ENCODE measurements at regions not wholly inside any gene's neighbourhood (a gene's known extent, or its start where the extent isn't known, plus 50 kb on each side); places are given as distances from the start of the nearest gene placed in this dataset.

DNA sequence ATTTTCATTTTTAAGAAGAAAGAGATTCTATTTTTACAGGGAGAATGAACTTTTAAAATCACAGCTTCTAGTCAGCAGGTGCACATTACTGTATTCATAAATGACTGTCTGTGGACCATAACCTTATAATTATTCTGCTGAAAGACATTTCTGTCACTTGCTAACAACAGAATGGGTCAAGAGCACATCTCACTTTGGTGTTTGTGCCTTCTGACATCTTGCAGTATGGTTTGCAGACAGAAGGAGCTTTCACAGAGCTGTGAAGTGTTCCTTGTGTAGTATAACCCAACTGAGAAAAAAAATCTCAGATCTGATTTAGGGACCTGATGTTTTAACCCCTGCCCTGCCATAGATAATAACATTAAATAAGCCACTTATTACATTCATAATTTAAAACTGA lies 131.4 kb upstream of the CTSO start:
- no peak overlapping the region for H3K4me2 ChIP-seq
- Mint-ChIP-seq H3K9me3 (no peaks in the 10 kb centered on the region), H3K27ac (no peak overlapping the region), H3K4me1 (no peaks in the 10 kb centered on the region), H3K27me3 (ENCODE audit: insufficient read depth, low read depth) (no peaks in the 10 kb centered on the region), H3K4me3 (no peak overlapping the region), H3K36me3 (no peaks in the 10 kb centered on the region)
- TF ChIP-seq EZH2phosphoT487 (IDR thresholded peaks at IDR 0.05), result no peak
- TF ChIP-seq, protein P1, sequence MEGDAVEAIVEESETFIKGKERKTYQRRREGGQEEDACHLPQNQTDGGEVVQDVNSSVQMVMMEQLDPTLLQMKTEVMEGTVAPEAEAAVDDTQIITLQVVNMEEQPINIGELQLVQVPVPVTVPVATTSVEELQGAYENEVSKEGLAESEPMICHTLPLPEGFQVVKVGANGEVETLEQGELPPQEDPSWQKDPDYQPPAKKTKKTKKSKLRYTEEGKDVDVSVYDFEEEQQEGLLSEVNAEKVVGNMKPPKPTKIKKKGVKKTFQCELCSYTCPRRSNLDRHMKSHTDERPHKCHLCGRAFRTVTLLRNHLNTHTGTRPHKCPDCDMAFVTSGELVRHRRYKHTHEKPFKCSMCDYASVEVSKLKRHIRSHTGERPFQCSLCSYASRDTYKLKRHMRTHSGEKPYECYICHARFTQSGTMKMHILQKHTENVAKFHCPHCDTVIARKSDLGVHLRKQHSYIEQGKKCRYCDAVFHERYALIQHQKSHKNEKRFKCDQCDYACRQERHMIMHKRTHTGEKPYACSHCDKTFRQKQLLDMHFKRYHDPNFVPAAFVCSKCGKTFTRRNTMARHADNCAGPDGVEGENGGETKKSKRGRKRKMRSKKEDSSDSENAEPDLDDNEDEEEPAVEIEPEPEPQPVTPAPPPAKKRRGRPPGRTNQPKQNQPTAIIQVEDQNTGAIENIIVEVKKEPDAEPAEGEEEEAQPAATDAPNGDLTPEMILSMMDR (IDR thresholded peaks at IDR 0.05), result no peak
- no peak overlapping the region for H2AFZ ChIP-seq (replicated peaks)
- H3F3A ChIP-seq (ENCODE audit: low read depth), result no peaks in the 10 kb centered on the region
- H3K27me3 ChIP-seq, result no peaks in the 10 kb centered on the region
- no peaks in the 10 kb centered on the region for H4K20me1 ChIP-seq (ENCODE audit: low read depth)
- H3K4me1 ChIP-seq, result no peaks in the 10 kb centered on the region
- H3K36me3 ChIP-seq, result no peaks in the 10 kb centered on the region
- no peaks in the 10 kb centered on the region for H3K9me3 ChIP-seq (ENCODE audit: low read depth)
- no peak overlapping the region for H3K9ac ChIP-seq
- no peaks in the 10 kb centered on the region for H3K79me2 ChIP-seq (ENCODE audit: low read depth)
- no peak overlapping the region for H3K27ac ChIP-seq
- no peak for DNase-seq (ENCODE audit: low spot score)
- H3K4me3 ChIP-seq, result no peak overlapping the region

DNA sequence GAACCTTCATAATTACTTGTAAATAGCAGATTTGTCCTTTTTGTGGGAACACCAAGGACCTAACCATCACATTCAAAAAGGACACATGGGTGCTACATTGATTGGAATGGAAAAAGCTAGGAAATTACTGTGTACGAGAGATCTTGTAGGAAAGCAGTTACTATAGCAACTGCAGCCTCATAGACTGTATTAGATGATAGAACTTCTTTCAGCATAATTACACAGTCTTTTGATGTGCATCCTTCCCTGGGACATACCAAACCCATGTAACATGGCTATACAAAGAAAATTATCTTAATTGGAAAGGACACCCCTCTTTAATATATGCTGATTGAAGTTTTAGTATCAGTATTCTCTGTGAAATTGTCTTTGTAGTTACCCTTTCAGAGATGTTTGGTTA lies 130.7 kb upstream of the CTSO start:
- H3K27me3 ChIP-seq, result no peaks in the 10 kb centered on the region
- no peaks in the 10 kb centered on the region for H3K79me2 ChIP-seq (ENCODE audit: low read depth)
- H3K4me3 ChIP-seq, result no peak overlapping the region
- no peaks in the 10 kb centered on the region for H3K4me1 ChIP-seq
- Mint-ChIP-seq H3K4me1 (no peaks in the 10 kb centered on the region), H3K36me3 (no peaks in the 10 kb centered on the region), H3K9me3 (no peaks in the 10 kb centered on the region), H3K27me3 (ENCODE audit: insufficient read depth, low read depth) (no peaks in the 10 kb centered on the region), H3K4me3 (no peak overlapping the region), H3K27ac (no peak overlapping the region)
- no peaks in the 10 kb centered on the region for H3F3A ChIP-seq (ENCODE audit: low read depth)
- TF ChIP-seq EZH2phosphoT487 (IDR thresholded peaks at IDR 0.05), result no peak
- TF ChIP-seq, protein P1 (IDR thresholded peaks at IDR 0.05), result no peak
- H3K27ac ChIP-seq, result no peak overlapping the region
- H4K20me1 ChIP-seq (ENCODE audit: low read depth), result no peaks in the 10 kb centered on the region
- H3K36me3 ChIP-seq, result peaks cover 2% of the 10 kb centered on the region
- no peaks in the 10 kb centered on the region for H3K9me3 ChIP-seq (ENCODE audit: low read depth)
- no peak overlapping the region for H3K4me2 ChIP-seq
- no peak overlapping the region for H3K9ac ChIP-seq
- DNase-seq (ENCODE audit: low spot score), result no peak
- H2AFZ ChIP-seq (replicated peaks), result no peak overlapping the region

DNA sequence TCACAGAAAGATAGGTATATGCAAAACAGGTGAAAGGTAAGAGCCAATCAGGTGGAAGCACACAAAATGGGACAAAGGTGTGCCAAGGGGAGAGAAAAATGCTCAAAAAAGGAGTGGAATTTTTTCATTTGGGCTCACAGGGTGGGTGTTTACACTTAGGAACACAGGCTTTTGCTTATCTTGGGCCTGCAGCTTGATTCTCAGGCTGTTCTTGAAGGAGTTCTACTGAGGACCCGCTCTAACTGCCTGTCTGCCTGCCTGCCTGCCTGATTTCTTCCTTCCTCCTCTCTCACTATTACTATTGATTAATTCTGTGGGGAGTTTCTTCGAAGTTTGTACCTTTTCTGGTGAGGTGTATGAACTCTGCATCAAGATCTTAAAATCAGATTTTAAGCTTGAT lies 120.3 kb upstream of the CTSO start:
- H3K9me3 Mint-ChIP-seq, result peaks cover 14% of the 10 kb centered on the region
- Histone ChIP-seq H3K4me2 (no peak overlapping the region), H3K9me3 (ENCODE audit: low read depth) (no peaks in the 10 kb centered on the region), H3K9ac (no peak overlapping the region), H3K4me3 (no peak overlapping the region), H4K20me1 (ENCODE audit: low read depth) (no peaks in the 10 kb centered on the region), H3K4me1 (no peaks in the 10 kb centered on the region), H2AFZ (replicated peaks) (peak overlapping the region; percentile 83), H3K27me3 (no peaks in the 10 kb centered on the region), H3F3A (ENCODE audit: low read depth) (no peaks in the 10 kb centered on the region), H3K36me3 (no peaks in the 10 kb centered on the region), H3K79me2 (ENCODE audit: low read depth) (no peaks in the 10 kb centered on the region), H3K27ac (no peak overlapping the region)
- no peak overlapping the region for H3K27ac Mint-ChIP-seq
- TF ChIP-seq EZH2 (IDR thresholded peaks at IDR 0.05) (no peak), EZH2phosphoT487 (IDR thresholded peaks at IDR 0.05) (no peak)
- TF ChIP-seq, protein P1 (IDR thresholded peaks at IDR 0.05), result no peak
- no peak overlapping the region for H3K4me3 Mint-ChIP-seq
- H3K27me3 Mint-ChIP-seq (ENCODE audit: insufficient read depth, low read depth), result peaks cover 2% of the 10 kb centered on the region
- H3K36me3 Mint-ChIP-seq, result peaks cover 2% of the 10 kb centered on the region
- DNase-seq (ENCODE audit: low spot score), result no peak
- no peaks in the 10 kb centered on the region for H3K4me1 Mint-ChIP-seq

DNA sequence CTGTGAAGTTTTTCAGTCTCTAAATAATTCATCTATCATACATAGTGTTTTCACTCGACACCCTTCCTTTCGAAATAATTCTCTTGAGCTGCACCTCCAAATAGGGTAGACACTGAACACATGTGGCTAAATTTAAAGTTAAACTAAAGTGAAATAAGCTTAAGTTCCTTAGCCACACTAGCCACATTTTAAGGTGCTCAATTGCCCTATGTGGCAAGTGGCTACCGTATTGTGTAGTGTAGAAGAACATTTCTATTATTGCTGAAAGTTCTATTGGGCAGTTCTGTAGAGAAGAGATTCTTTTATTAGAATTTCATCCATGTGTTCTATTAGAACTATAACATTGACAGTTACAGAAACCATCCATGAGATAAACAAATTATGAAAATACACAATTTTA lies 107.0 kb upstream of the CTSO start:
- Histone ChIP-seq H3K4me1 (no peaks in the 10 kb centered on the region), H3K4me2 (no peak overlapping the region), H3K27me3 (no peaks in the 10 kb centered on the region), H3K36me3 (no peaks in the 10 kb centered on the region), H3K27ac (no peak overlapping the region), H3K9me3 (ENCODE audit: low read depth) (no peaks in the 10 kb centered on the region), H4K20me1 (ENCODE audit: low read depth) (no peaks in the 10 kb centered on the region), H3F3A (ENCODE audit: low read depth) (no peaks in the 10 kb centered on the region), H2AFZ (replicated peaks) (no peak overlapping the region), H3K9ac (no peak overlapping the region), H3K79me2 (ENCODE audit: low read depth) (no peaks in the 10 kb centered on the region), H3K4me3 (no peak overlapping the region)
- H3K9me3 Mint-ChIP-seq, result no peaks in the 10 kb centered on the region
- H3K27me3 Mint-ChIP-seq (ENCODE audit: insufficient read depth, low read depth), result no peaks in the 10 kb centered on the region
- DNase-seq (ENCODE audit: low spot score), result no peak
- no peaks in the 10 kb centered on the region for H3K36me3 Mint-ChIP-seq
- no peak overlapping the region for H3K4me3 Mint-ChIP-seq
- no peak for TF ChIP-seq EZH2phosphoT487 (IDR thresholded peaks at IDR 0.05)
- TF ChIP-seq EZH2 (IDR thresholded peaks at IDR 0.05), result no peak
- TF ChIP-seq, protein P1 (IDR thresholded peaks at IDR 0.05), result no peak
- no peak overlapping the region for H3K27ac Mint-ChIP-seq
- no peaks in the 10 kb centered on the region for H3K4me1 Mint-ChIP-seq

Measured in neural progenitor cell (in vitro differentiated cells).